Neutrophil (primary cell): ENCODE measurements at regions not wholly inside any gene's neighbourhood (a gene's known extent, or its start where the extent isn't known, plus 50 kb on each side); places are given as distances from the start of the nearest gene placed in this dataset.

ENCODE experiments used
- H3K27ac ChIP-seq: fragments of 200-600 bp; sonication (generic); 2 replicates; pipeline ENCODE4 v1.5.1; 2016; ENCODE audit warnings: mild to moderate bottlenecking, moderate library complexity
- H3K27me3 ChIP-seq: fragments of 200-600 bp; sonication (generic); 2 replicates; pipeline ENCODE4 v1.6.0; 2016; ENCODE audit warnings: mild to moderate bottlenecking
- H3K36me3 ChIP-seq: fragments of 200-600 bp; sonication (generic); 2 replicates; pipeline ENCODE4 v1.5.1; 2017
- H3K4me1 ChIP-seq, 2 experiments: fragments of 200-600 bp in 1 of 2; sonication (generic) in 1 of 2; 1 replicate in 1 of 2; 2 replicates in 1 of 2; pipeline versions ENCODE4 v1.5.1 to v1.6.1; 2013 to 2016; ENCODE audit warnings: low read depth in 1 of 2, low read length in 1 of 2, mild to moderate bottlenecking in 1 of 2, moderate library complexity in 1 of 2; ENCODE audit not compliant: control insufficient read depth in 1 of 2, insufficient read depth in 1 of 2
- H3K4me3 ChIP-seq, 2 experiments: fragments of 200-600 bp in 1 of 2; sonication (generic) in 1 of 2; 1 replicate in 1 of 2; 2 replicates in 1 of 2; pipeline ENCODE4 v1.5.1; 2013 to 2016; ENCODE audit warnings: low read depth in 1 of 2, low read length in 1 of 2, mild to moderate bottlenecking in 1 of 2, moderate library complexity in 1 of 2
- H3K9me3 ChIP-seq: fragments of 200-600 bp; sonication (generic); 2 replicates; pipeline ENCODE4 v1.5.1; 2016
- TF ChIP-seq, protein P1 (sequence below): fragments of 200-600 bp; sonication (generic); IDR thresholded peaks from 2 replicates; pipeline ENCODE4 v1.5.1; 2016; ENCODE audit warnings: antibody characterized with exemption

DNA sequence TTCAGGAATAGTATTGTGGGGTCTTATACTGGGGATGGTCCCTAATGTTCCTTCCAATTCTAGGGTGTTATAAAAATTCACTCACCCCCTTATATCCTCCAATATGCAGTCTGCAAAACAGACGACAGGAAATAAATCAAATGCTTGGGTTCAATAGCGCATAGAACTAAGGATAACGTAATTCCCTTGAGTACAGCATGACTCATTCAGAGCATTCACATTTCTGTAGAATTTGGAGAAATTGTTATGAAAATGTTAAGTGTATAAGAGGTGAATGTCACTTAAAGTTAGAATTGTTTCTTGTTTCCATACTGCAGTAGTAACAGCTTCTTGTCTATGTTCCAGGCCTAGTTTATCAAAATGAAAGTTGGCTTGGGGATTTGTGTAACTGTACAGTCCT is 271.4 kb downstream of the RPS29 start:
- Histone ChIP-seq H3K27me3 (no peaks in the 10 kb centered on the region), H3K4me3 (no peak overlapping the region), H3K9me3 (no peaks in the 10 kb centered on the region), H3K36me3 (no peaks in the 10 kb centered on the region), H3K4me1 (no peaks in the 10 kb centered on the region), H3K27ac (no peak overlapping the region)
- TF ChIP-seq, protein P1, sequence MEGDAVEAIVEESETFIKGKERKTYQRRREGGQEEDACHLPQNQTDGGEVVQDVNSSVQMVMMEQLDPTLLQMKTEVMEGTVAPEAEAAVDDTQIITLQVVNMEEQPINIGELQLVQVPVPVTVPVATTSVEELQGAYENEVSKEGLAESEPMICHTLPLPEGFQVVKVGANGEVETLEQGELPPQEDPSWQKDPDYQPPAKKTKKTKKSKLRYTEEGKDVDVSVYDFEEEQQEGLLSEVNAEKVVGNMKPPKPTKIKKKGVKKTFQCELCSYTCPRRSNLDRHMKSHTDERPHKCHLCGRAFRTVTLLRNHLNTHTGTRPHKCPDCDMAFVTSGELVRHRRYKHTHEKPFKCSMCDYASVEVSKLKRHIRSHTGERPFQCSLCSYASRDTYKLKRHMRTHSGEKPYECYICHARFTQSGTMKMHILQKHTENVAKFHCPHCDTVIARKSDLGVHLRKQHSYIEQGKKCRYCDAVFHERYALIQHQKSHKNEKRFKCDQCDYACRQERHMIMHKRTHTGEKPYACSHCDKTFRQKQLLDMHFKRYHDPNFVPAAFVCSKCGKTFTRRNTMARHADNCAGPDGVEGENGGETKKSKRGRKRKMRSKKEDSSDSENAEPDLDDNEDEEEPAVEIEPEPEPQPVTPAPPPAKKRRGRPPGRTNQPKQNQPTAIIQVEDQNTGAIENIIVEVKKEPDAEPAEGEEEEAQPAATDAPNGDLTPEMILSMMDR, result no peak

DNA sequence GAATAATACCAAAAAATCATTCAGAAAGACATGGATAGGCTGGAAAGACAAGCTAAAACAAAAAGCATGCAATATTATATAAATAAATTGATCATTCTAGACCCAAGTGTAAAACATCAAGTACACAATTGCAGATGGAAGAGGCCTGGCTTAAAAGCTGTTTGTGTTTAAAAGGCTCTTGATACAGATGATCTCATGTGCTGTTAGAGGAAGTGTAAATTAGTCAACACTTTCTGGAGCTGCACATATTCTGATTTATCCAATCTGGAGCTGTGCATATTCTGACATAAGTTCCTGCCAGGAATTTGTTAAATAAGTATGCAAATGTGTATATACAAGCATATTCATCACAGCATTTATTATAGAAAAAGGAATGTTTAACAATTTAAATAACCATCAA is 273.1 kb downstream of the RPS29 start:
- no peaks in the 10 kb centered on the region for H3K36me3 ChIP-seq
- TF ChIP-seq, protein P1, result no peak
- no peak overlapping the region for H3K4me3 ChIP-seq
- no peaks in the 10 kb centered on the region for H3K4me1 ChIP-seq
- H3K27me3 ChIP-seq, result no peaks in the 10 kb centered on the region
- H3K27ac ChIP-seq, result no peak overlapping the region
- H3K9me3 ChIP-seq, result no peaks in the 10 kb centered on the region

DNA sequence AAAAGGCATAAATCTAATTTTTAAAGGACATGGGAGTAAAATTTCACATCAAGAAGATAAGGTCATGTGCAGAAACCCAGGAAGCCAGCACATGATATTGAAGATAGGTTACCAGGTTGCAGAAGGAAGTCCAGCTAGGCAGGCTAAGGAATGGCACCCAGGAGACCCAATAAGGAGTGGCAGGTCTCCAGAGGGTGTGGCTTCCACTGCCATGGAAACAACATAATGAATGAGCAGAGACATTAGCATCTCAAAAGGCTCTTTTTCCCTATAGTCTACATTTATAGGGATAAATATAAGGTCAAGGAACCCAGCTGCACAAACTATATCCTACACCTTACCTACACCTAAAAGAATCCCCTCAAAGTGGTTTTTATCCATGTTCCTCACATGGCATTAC is 275.9 kb downstream of the RPS29 start:
- TF ChIP-seq, protein P1, result no peak
- no peaks in the 10 kb centered on the region for H3K36me3 ChIP-seq

DNA sequence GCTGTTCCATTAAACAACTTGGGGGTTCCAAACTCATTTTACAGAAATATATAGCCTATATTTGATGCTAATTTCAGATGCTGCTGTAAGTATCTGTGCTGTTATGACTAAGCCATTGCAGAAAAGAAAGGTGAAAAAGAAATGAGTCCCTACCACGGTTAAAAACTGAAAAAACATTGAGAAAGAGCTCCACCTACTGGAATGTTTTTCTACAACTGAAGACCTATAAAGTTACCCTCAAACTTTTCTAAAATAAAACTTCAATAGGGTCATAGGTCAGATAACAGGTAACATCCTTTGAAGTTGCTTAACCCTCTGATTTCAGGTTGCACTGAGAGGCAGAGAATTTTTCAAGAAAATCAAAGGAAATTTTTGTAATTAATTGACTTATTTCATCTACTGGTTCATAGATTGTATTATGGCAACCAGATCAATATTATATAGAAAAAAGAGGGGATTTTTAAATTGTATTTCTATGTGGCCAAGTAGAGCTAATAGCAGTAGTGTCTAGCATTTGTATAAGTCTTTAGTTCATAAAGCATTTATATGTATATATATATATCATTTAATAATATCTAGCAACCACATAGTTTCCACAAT is 279.9 kb downstream of the RPS29 start:
- H3K36me3 ChIP-seq, result no peaks in the 10 kb centered on the region
- H3K4me1 ChIP-seq, result no peaks in the 10 kb centered on the region
- H3K27ac ChIP-seq, result no peak overlapping the region
- H3K4me3 ChIP-seq, result no peak overlapping the region
- TF ChIP-seq, protein P1, result no peak
- H3K27me3 ChIP-seq, result no peaks in the 10 kb centered on the region
- no peaks in the 10 kb centered on the region for H3K9me3 ChIP-seq

More for the DNA sequence above, 275.9 kb downstream of the RPS29 start:
- Histone ChIP-seq H3K27ac (no peak overlapping the region), H3K4me1 (no peaks in the 10 kb centered on the region), H3K4me3 (no peak overlapping the region), H3K9me3 (no peaks in the 10 kb centered on the region), H3K27me3 (no peaks in the 10 kb centered on the region)

DNA sequence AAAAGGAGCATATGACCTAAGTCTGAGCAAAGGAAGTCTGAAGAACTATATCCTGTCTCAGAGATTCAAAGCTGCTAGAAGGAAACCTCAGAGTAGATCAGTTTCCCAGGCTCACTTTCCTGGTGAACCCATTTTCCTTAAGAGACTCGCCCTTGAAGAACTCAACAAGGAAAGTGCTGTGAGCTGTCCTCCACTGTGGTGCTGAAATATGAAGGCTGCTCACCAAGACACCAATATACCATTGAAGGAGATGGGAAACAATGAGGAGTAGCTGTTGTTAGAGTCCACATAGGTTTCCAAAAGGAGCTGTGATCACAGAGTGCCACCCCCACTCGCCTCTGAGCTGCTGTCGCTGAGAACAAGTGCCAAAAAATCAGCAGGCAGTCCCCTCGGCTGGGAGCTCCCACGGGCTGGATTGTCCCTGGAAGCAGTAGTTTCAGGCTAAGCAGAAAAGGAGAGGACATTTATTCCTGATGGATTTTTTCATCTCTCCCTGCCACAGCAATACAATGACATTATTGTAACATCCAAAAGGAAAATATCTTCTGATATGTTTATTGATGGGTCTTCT is 282.1 kb downstream of the RPS29 start:
- no peaks in the 10 kb centered on the region for H3K36me3 ChIP-seq
- H3K27me3 ChIP-seq, result no peaks in the 10 kb centered on the region
- H3K4me3 ChIP-seq, result no peak overlapping the region

More for the DNA sequence above, 282.1 kb downstream of the RPS29 start:
- Histone ChIP-seq H3K4me1 (no peaks in the 10 kb centered on the region), H3K9me3 (no peaks in the 10 kb centered on the region), H3K27ac (no peak overlapping the region)
- TF ChIP-seq, protein P1, result no peak
